ENCODE measurements at regions not wholly inside any gene's neighbourhood (a gene's known extent, or its start where the extent isn't known, plus 50 kb on each side); places are given as distances from the start of the nearest gene placed in this dataset.

DNA sequence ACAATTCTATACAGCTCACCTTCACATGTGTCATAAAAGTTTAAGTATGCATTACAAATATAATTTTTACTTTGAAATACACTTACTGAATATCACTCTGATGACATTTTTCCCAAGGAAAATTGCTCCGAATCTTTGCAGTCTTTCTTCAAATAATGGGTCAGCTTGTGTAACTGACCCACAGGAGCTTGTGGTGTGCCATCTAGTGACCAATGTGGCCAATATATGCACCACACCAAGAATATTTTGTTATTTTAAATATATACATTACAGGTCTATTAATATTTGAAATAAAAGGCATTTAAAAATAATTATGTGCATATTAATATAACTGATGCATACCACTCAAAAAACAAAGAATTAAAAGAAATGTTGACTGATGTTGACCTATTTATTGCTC is 271.4 kb downstream of the TBX15 start:
- no peak for DNase-seq

DNA sequence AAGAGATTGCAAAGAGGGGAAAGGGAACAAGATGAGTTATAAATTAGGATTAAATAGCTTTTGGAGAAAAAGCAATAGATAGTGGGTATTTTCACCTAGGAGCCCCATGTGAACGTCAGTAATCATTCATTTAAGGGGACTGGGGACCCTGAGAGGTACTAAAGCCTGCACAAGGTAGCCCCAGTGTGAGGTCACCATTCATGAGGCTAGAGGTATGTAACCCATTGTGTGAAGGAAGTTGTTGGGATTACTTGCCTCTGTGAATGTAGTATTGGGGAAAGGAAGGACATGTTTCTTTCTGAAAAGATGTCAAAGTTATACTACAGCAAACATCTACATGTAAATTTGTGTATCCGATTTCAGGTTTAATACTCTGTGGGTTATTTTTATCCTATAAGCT is 276.8 kb downstream of the TBX15 start:
- DNase-seq, result no peak

DNA sequence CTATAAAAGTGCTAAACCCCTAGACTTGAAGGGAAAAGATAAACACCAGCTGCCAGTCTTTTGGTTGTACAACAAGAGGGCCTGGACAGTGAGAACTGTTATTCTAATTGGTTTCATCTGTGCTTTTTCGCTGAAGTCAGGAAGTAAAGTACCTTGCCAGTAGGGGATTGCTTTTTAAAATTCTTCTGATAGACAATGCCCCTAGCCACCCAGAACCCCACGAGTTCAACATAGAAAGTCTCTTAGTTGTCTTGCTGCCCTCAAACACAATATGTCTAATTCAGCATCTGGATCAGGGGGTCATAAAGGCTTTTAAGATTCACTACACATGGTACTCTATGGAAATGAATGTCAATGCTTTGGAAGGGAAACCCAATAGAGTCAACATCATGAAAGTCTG is 289.2 kb downstream of the TBX15 start:
- DNase-seq, result no peak

DNA sequence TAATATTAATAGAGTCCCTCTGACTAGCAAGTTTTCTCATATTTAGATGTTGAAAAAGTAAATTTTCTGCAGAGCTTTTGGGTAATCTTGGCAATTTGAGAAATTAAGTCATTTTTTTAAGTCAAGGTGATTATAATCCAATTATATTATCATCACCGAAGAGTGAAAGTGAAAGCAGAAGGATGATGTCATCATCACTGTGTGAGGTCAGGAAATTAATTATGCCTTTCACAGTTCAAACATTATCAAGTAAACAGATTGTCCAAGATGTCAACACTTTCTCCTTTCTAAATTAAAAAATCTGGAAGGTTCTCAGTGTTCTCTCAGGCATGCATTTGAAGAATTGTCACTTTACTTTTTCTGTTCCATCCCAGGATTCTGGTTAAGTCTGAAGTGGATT is 296.0 kb downstream of the TBX15 start:
- no peak for DNase-seq

DNA sequence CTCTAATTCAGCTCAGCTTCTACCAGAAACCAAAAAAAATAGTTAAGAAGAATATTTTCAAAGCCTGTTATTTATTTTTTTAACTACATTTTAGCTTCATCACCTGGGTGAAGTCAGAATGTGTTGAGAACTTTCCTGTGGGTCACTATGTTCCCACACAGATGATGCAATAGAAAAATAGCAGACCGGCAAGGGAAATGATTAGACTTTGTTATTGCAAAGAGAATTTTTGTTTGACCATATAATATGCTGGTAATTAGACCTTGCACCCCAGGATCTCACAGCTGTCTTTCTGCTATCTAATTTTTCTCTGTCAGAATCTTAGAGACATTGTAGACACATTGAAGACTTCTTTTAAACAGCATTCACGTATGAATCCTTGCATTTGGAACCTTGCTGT is 299.3 kb downstream of the TBX15 start:
- DNase-seq, result no peak

DNA sequence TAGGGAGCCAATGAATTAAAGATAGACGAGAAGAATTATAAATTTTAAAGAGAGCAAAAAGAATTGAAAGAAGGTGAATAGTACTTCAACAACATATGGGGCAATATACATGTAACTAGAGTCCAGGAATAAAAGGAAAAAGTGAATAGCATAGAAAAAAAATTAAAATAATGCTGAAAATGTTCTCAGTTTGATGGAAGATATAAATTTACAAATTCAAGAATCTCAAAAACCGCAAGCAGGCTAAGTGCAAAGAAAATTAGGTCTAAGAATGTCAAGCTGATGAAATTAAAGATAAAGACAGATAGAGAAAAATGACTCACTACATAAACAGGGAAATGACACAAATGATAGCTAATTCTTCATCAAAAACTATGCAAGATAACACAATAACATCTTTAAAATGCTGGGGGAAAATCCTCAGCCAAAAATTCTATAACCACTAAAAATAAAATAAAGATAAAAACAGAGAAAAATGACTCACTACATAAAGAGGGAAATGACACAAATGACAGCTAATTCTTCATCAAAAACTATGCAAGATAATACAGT is 326.3 kb downstream of the TBX15 start:
- DNase-seq, result no peak

DNA sequence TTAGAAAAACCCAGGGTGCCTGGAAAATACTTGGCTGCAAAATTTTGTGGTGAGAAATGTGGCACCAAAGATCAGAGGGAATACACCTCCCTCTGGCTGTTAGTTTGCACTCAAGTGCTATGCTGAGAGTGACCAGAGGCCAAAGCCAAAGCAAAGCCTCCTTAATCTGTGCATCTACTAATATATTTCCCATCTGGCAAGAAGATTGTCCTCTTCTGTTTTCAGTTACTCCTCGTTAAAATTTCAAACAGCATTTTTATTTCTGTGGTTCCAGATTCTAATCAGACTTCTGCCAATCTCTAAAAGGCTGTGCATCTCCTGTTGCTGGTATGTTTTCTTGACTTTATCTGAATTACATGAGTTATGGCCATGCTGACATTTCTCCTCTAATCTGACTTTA is 327.4 kb downstream of the TBX15 start:
- no peak for DNase-seq

DNA sequence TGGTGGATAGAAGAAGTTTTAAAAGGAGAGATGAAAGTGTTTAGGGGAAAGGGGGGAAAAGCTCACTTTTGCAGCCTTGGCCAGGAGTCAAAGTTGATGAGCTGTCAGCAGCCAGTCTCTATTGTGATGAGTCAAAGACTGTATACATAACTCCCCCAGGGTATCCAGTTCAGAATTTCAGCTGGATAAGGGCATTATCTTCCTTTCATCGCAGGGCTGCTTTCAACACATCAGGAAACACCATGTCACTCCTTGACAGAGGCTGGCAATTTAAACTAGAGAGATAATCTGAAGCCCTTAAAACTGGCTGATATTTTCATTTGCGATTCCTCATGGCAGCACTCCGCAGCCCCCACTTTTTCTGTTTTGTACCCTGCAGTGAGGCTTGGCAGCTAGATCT is 328.5 kb downstream of the TBX15 start:
- DNase-seq, result no peak

DNA sequence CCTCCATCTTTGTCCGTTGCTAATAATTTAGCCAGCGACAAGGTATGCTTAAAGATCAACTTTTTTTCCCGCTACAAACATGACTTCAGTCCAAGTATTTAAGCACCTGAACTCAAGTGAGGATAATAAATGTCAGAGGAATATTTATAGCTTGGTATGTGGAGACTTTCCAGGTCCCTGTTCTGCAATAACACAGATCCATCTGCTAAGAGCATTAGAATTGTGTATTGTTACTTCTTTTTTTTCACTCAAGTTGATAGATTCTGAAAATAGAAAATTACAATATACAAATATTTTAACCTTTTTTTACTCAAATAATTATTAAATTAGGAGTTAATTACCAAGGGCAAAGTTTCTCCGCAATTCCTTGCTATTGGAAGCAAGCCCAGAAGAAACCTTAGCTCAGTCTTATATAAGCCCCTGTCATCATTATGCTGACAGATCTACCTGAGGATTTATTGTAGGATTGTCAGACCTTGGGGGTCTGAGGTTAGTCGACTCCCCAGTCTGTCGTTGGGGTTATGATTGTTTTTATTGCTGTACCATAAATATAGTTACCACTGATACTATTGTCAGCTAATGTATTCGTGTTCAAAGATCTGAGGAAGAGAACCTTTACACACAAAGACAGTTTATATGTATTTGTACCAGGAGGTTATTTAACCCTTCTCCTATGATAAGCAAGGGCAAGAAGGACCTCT is 337.9 kb downstream of the TBX15 start:
- no peak for DNase-seq

DNA sequence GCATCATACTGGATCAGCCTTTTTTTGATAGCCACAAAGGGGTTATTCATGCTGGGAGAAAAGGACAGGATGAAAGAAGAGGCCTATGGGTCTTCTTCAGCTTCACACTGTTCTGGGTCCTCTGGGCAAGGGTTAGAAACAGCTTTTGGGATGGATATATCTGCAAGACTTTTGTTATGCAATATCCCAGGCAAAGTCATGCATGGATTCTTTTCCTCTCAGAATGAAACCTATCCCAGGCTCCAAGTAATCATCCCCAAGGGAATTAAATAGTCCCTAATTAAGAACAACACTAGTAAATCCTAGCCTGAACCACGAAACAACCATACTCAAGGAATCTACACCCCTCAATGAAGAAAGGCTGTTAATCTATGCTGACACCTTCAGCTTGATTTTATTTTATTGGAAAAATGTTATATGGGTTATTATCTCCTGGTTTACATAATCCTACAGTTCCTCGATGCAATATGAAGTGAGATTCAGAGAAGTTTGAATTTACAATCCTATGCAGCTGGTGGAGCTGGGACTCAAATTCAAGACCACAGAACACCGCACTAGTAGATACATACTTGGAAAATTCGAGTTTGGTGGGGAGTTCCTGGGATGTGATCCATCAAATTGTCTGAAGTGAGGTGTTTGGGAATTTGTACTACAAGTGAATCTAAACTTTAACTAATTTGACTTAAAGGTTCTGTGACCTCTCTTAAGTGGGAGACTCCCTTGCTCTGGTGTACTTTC is 338.6 kb downstream of the TBX15 start:
- DNase-seq, result no peak

DNA sequence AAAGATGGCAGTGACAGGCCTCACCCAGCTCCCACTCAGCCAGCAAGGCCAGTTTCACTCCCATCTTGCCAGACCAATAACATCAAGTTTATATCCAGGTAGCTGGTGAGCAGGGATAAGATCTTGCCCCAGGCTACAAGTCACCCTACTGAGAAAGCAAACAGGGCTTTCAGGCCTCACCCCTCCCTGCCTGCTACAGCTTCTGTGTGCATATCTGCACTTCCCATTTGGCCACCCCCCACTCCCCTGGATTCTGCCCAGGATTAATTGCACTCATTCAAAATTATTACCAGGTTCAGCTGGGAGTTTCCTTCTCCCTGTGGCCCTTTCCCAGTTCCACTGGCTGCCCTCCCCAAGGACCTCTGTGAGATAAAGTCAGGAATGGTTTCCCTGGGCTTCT is 352.1 kb downstream of the TBX15 start:
- no peak for DNase-seq

DNA sequence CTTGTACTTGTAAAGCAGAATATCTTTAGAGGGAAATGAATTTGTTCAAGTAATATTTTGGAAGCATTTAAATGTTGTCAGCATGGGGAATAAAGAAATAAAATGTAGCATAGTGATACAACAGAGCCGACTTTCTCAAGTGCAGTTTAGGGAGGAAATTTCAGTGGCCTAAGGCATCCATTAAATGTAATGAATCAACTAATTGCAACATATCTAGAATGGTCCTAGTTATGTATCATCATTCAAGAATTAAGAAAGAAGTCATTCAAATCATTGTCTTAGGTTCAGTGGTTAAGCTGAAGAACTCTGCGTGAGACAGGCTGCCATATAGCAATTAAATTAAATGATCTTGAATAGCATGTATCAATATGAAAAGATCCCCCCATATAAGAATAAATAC is 360.7 kb downstream of the TBX15 start:
- no peak for DNase-seq

DNA sequence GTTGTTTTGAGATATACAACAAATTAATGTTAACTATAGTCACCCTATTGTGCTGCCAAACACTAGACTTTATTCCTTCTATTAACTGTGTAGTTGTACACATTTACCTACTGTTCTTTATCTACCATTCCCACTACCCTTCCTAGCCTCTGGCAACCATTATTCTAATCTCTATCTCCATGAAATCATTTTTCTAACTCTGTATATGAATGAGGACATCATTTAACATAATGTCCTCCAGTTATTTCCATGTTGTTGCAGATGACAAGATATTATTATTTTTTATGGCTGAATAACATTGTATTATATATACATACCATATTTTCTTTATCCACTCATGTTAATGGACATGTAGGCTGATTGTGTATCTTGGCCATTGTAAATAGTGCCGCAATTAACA is 366.3 kb downstream of the TBX15 start:
- DNase-seq, result no peak

DNA sequence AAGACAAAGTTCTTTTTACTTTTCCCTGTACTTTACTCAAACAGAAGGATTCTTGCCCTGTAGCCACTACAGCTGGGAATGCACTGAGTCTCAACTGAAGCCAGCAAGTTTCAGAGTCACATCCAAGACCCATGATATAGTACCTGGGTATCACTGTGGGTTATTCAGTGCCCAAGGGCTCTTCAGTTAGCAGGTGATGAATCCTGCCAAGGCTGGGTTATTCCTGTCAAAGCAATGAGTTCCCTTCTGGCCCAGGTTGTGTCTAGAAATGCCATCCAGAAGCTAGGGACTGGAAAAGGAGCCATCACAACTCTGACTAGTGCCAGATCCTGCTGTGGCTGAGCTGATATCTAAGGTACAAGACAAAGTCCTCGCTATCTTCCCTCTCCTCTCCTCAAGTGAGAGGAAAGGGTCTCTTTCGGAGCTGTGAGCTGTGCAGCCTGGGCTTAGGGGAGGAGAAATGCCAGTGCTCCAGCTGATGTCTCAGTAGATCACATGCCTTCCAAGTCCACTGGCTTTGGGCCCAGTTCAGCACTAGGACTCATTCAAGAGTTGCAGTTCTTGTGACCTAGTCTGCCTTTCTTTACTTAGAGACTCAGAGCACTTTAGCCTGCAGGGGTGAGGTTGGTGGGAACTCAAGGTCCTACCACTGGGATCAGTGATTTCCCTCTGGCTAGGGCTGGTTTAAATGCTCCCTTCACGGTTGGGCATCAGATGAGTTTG is 369.4 kb downstream of the TBX15 start:
- DNase-seq, result no peak

DNA sequence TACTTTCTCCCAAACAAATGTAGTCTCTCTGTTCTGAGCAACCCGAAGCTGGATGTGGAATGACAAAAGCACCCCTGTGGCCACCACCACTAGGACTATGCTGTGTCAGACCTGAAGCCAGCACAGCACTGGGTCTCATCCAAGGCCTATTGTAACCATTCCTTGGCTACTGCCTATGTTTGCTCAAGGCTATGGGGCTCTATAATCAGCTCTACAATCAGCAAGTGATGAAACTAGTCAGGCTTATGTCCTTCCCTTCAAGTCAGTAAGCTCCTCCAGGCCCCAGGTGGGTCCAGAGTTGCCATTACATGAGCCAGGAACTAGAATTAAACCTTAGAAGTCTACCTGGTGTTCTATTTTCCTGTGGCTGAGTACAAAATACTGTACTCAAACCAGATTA is 370.2 kb downstream of the TBX15 start:
- DNase-seq, result no peak

DNA sequence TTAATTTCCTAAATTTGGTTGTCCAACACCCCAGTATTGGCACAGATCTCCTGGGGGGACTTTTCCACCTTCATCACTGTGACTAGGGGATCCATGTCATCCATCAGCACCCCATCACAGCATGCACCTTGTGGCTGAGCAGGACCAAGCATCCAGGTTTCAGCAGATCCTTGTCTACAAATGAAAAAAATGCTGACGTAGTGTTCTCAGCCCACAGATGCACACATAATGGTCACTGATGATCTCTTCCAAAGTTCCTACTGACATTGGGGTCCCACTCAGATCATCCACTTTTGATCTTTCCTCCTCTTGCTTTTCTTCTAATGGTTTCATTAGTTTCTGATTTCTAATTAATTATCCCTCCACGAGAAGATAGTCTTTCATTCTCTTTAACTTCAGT is 373.1 kb downstream of the TBX15 start:
- DNase-seq, result no peak

DNA sequence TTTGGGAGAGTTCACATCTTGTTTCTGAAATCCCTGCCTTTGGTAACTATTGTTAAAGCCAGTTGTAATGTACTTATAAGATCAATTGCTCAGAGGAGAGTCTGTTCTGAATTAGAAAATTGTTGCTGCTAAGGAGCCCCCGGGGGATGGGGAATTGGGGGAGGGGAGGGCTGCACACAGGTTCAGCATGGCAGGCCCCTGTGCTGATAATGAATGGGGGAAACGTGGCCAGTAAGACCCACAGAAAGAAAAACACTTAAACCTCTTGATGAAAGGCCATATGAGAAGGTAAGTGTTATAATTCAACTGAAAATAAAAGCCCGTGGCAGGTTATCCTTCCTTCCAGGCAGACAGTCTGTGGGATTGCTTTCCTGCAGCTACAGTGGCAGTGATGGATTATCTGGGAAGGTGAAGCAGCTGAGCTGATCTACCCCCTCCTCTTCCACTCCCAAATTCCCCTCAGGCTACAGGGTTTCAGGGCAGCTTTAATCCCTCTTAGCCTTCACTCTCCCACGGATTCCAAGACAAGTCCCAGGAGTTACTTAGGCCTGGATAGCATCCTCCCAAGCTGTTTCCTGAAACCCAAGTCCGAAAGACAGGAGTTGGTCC is 398.8 kb downstream of the TBX15 start:
- no peak for DNase-seq

DNA sequence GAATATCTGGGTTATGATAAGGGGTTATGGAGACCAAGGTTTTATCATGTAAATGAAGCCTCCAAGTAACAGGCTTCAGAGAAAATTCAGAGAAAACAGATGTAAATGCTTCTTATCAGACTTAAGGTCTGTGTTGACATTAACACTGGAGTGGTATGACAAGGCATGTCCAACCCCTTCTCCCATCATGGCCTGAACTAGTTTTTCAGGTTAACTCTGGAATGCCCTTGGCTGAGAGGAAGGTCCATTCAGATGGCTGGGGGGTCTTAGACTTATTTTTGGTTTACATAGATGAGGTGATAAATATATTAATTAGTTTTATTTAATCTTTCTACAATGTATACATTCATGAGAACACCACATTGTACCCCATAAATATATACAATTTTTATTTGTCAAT is 399.6 kb downstream of the TBX15 start:
- no peak for DNase-seq

DNA sequence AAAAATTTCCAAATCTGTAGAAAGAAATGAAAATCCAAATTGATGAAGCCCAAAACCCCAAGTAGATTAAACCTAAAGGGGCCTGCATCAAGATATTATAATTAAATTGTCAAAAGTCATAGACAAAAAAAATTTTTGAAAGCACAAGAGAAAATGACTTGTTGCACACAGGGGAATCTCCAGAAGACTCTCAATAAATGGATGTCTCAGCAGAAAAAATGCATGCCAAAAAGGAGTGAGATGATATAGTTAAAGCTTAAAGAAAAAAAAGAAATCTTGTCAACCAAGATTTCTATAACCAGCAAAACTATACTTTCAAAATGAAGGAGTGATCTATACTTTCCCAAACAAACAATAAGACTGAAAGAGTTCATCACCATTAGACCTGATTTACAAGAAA is 393.2 kb upstream of the SPAG17 start:
- no peak for DNase-seq

DNA sequence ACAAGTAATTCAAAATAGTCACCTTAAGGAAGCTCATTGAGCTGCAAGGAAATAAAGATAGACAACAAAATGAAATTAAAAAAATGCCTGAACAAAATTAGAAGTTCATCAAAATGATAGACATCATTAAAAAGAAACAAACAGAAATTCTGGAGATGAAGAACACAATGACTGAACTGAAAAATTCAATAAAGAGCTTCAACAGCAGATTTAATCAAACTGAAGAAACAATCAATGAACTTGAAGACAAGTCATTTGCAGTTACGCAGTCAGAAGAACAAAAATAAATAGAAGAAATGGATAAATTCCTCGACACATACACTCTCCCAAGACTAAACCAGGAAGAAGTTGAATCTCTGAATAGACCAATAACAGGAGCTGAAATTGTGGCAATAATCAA is 390.0 kb upstream of the SPAG17 start:
- DNase-seq, result no peak

DNA sequence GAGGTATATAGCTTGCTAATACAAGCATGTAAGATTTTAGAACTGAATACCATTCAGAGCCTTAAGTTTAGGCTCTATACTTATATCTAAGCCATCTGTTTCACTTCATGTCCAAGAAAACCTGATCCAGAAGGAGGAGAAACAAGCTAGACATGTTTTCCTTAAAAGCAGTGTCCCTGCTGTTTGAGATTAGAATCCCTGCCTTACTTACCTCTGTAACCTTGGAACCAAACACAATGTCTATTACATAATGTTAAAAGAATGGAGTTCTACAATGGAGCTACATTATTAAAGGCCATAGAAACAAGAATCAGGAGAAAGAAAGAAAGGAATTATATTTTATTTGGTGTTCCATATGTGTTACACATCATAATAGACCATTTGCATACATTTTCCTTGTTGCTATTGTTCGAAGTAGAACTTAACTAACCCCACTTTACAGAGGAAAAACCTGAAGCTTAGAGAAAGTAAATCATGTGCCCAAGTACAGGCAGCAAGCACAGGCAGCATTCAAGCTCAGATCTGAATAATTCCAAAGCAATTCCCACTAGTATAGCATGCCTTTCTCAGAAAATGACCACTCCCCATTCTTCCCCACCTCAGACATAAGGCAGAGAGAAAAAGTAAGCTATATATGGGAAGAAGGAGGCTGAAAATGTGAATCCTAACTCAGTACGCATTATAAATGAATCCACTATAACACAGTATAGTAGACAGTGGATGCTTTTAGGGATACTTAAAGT is 380.1 kb upstream of the SPAG17 start:
- no peak for DNase-seq
